Brain pericyte (primary cell): ENCODE measurements at regions not wholly inside any gene's neighbourhood (a gene's known extent, or its start where the extent isn't known, plus 50 kb on each side); places are given as distances from the start of the nearest gene placed in this dataset.

Experiments used
- DNase-seq: peaks from one replicate; pipeline ENCODE4 v3.0.0-alpha.2; 2012; ENCODE audit warnings: low read depth, low spot score

GRCh38 chr3:102529452-102529851 is 94.6 kb downstream of the ZPLD1 start:
- DNase-seq = no peak

- DNase-seq = no peak
Measured at GRCh38 chr3:102530415-102531181, 95.8 kb downstream of the ZPLD1 start.

- no peak for DNase-seq
Measured at GRCh38 chr3:102531686-102532085, 96.9 kb downstream of the ZPLD1 start.

GRCh38 chr3:102532901-102533300 is 98.1 kb downstream of the ZPLD1 start:
- DNase-seq = no peak

GRCh38 chr3:102533784-102534183 is 99.0 kb downstream of the ZPLD1 start:
- no peak for DNase-seq

GRCh38 chr3:102536456-102536855 is 101.6 kb downstream of the ZPLD1 start:
- no peak for DNase-seq

- no peak for DNase-seq
Measured at GRCh38 chr3:102537123-102537522, 102.3 kb downstream of the ZPLD1 start.

- no peak for DNase-seq
Measured at GRCh38 chr3:102544741-102545140, 109.9 kb downstream of the ZPLD1 start.

- DNase-seq = no peak
Measured at GRCh38 chr3:102545276-102545675, 110.5 kb downstream of the ZPLD1 start.

GRCh38 chr3:102553876-102554275 is 119.1 kb downstream of the ZPLD1 start:
- DNase-seq = no peak

GRCh38 chr3:102570511-102570910 is 135.7 kb downstream of the ZPLD1 start:
- DNase-seq = no peak

- DNase-seq = no peak
Measured at GRCh38 chr3:102571006-102571405, 136.2 kb downstream of the ZPLD1 start.

- no peak for DNase-seq
Measured at GRCh38 chr3:102571720-102572384, 137.0 kb downstream of the ZPLD1 start.

GRCh38 chr3:102573483-102574028 is 138.7 kb downstream of the ZPLD1 start:
- no peak for DNase-seq

GRCh38 chr3:102574355-102574754 is 139.5 kb downstream of the ZPLD1 start:
- DNase-seq = no peak

- DNase-seq = no peak
Measured at GRCh38 chr3:102576651-102577050, 141.8 kb downstream of the ZPLD1 start.

GRCh38 chr3:102577082-102577789 is 142.4 kb downstream of the ZPLD1 start:
- DNase-seq = no peak

GRCh38 chr3:102580760-102581159 is 145.9 kb downstream of the ZPLD1 start:
- DNase-seq = no peak

GRCh38 chr3:102586485-102586884 is 151.7 kb downstream of the ZPLD1 start:
- no peak for DNase-seq

- no peak for DNase-seq
Measured at GRCh38 chr3:102593812-102594602, 159.2 kb downstream of the ZPLD1 start.

- DNase-seq = no peak
Measured at GRCh38 chr3:102595057-102595456, 160.2 kb downstream of the ZPLD1 start.
